Activated CD4-positive, CD25-positive, alpha-beta regulatory T cell treated with anti-CD3 and anti-CD28 coated beads, Interleukin-2, amount 50 U/mL, for 24 hours (primary cell): ENCODE measurements at regions not wholly inside any gene's neighbourhood (a gene's known extent, or its start where the extent isn't known, plus 50 kb on each side); places are given as distances from the start of the nearest gene placed in this dataset.
"Not testable (repeated sequence)": the region's sequence is repeated elsewhere in the genome, so short reads cannot be mapped to it uniquely, and the experiment has no call there.

Source experiments
- ATAC-seq, 2 donors: fragments of 150-1000 bp; cut with Tn5 transposase; one replicate each; pipeline ENCODE4 v1.10.0; 2021; ENCODE audit warnings: mild to moderate bottlenecking in 1 of 2, moderate library complexity in 1 of 2

DNA sequence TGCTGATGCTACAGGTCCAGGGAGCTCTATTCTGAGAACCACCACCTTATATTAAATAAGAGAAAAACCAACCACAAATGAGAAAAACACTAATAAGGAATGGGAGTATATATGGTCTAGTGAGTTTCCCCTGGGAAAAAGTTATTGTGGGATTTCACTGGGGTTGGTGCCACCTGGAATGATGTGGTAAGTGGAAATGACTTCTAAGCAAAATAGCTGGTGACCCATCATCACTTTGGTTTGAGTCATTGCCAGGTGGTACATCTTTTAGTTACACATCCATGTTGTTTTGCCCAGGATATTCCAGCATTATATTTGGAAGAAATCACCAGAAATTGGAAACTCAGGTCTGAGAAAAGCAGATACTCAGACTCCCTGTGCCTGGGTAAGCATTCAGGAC is 437.3 kb downstream of the DTWD2 start:
- no peak for ATAC-seq

DNA sequence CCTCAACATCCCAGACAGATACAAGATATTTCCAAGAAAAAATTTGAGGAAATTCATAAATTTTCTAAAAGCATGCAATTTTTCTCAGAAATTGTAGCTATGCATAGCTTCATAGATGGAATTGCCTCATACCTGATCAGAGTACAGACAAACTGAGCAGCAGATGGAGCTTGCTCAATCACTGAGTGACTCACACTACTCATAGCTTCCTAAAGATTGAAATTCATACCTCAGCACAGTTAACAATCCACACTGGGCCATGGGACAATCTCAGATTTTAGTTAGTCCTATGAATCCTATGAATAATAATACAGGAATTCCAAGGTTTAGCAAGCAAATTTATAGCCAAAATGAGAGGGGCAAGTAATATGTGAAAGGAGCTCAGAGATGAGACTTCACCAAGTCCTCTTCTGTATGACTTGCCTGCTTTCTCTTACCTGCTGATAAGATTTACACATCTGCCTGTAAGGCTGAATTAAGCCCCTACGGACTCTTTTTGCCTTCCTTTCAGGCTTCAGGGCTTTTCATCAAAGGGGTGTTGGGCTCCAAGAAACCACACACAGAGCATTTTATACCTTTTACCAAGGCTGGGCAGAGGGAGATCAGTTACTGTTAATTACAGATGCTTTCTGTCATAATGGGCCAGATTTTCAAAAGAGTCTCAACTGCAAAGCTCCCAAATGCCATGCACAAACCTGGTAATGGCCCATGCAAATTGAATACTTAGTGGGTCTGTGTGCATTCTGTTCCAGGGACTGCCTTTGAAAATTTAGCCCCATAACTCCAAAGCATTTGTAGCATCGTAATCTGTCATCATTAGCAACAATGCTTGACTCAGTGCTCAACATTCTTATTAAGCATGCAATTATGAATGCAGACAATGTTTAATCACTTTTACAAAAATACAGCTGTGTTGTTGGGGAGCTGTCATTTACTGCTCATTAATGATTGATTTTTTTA is 439.3 kb downstream of the DTWD2 start:
- no peak for ATAC-seq

DNA sequence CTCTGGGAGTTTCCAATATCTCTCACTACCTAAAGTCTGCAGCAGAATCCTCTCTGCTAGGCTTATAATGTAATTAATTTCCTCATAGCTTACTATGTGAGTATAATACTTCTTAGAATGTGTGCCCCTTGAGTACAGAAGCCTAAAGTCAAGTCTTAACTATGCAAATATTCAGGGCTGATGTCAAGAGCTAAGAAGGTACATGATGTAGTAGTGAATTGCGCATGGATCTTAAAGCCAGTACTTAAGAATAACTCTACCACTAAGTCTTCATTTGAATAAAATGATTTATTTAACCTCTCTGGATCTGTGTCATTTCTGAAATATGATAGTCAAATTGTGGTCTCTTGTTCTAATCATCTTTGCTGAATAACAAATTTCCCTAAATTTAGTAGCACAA is 442.9 kb downstream of the DTWD2 start:
- no peak for ATAC-seq

DNA sequence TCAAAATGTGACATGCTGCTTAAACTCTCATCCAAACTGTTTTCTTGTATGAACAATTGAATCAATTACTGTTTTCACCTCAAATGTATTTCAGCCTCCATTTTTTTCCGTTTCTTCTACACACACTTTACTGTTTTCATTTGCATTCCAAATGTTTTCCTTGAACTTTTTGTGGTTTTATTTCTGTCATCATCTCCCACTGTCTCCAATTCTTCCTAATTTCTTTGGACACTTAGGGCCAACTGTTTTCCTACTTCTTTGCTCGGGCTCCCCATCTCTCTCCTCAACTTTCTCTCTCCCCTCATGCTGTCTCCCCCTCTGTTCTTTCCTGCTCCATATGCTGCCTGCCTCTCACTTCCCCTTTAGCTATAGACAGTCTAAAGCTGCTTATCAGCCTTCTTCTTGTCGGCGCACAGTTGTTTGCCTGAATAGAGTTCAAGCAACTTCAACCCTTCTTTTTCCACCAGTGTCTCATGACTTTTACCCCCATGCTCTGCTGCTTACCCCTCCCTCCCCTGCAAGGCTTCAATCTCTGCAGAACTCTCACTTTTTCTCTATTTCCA is 443.4 kb downstream of the DTWD2 start:
- ATAC-seq = no peak

DNA sequence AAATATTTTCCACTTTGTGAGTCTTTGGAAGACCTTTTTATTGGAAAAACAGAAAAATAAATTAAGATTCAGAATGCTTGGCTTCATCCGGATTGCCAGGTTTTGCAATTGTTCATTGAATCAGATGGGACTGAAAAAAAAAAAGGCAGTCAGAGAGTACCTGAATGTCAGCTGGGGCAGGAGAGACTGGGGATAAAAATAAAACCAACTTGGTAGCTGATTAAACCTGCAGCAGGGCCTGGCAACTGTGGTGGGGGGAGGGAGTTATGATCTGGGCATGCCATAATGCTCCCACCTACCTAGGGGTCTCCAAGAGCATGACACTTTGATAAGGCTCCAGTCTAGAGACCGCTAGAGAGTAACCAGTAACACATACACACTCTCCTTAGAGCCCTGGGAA is 454.4 kb downstream of the DTWD2 start:
- ATAC-seq = no peak

DNA sequence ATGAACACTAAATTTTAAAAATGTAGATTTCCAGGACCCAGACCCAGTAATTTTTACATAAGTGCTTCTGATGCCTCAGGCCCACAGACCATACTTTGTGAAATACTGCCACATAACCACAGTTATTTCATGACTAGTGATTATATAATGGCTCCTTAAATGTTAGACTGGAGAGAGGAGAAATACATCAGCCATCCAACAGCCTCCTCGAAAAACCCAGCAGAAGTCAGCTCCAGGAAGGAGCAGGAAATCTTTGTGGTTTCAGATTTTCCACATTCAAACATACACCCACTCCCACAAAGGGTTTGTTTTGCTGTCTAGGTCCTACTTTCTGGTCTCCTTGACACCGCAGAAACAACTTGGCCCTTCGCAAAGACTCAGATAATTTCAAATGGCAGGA is 455.2 kb downstream of the DTWD2 start:
- no peak for ATAC-seq

DNA sequence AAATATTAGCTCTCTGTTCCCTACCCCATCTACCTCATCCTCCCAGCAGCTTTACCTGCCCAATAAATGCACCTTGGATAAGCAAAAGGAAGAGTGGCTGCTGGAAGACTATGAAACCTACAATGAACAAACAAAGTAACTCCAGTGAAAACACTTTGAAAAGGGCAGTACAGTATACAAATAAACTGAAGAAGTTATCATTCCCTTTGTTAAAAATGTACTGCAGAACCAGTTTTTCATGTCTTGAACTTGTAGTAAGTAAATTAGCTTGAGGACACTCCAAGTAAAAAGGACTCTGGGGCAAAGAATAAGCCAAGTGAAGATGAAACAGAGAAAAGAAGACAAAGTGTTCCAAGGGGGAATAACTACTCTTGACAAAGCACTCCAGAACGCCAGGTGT is 457.1 kb downstream of the DTWD2 start:
- no peak for ATAC-seq

DNA sequence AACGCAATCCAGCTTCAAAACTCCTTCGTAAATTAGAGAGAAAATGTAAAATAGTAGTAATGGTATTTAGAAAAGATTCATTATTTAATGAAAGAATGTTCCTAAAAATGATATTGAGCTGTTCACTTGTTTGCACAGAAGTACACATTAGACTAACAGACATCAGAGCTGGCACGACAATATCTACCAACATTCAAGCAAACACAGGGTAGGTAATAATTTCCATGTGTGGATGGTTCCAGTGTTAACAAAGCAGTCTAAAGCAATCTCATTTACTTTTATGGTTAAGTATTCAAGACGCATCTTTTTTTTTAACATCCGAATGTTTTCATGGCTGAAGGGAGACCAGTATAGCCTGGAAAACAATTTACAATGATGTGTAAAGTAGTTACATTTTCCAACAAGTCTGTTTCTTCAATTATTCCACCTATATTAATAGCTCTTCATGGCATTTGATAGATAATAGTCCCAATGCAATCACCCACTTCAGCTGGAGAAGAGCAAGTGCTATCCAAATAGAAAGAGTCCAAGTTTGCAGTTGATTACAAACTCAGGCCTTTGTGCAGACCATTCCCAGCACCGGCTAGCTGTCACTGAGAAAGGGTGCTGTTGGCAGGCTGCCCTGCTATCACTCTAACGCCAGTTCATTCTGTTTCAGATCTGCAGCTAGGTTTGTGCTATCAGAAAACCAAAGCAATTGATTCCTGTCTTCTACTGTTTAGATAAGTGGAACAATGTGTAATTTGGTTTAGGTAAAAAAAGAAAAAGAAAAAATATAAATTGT is 458.8 kb downstream of the DTWD2 start:
- no peak for ATAC-seq

DNA sequence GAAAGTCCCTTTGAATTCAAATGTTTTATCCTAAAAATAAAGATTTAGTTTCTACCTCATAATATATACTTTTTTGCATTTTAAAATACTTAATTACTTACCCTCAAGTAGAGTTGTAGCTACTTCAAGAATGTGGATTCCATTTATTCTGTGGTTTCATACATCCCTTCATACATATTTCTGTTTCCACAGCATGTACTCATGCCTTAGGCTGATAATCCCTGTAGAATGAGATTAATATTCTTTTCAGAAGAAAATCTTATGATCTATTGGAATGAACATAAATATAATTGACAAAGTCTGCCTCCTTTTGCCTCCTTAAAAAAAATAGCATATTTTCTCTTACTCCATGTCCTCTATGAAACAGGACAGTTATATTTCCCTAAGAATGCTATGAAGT is 465.7 kb downstream of the DTWD2 start:
- ATAC-seq = no peak

DNA sequence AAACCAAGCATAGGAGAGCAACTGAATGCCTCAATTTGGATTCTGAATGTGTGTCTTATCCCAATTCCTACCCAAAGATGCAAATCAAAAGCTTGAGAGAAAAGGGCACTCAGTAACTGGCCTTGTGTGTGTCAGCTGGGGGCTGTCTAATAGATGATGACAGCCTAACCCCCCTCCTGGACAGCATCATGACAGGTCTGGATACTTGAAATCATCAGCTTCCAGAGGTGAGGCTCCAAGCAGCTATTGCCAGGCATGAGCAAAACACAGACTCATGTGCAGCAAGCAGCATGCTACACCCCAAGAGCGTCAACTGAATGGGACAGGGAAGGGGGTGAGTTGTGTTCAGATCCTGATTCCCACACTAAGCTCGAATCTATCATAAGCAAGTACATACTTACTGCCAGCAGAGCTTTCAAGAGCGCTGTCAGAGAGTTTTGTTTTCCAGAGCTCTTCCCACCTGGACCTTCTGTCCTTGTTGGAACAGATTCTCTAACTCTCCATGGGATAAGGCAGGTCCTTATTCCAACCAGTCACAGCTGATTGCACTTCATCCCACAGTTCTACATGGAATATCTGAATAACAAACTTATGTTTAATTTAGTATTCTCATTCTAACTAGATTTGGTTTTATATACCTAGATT is 467.5 kb downstream of the DTWD2 start:
- no peak for ATAC-seq

DNA sequence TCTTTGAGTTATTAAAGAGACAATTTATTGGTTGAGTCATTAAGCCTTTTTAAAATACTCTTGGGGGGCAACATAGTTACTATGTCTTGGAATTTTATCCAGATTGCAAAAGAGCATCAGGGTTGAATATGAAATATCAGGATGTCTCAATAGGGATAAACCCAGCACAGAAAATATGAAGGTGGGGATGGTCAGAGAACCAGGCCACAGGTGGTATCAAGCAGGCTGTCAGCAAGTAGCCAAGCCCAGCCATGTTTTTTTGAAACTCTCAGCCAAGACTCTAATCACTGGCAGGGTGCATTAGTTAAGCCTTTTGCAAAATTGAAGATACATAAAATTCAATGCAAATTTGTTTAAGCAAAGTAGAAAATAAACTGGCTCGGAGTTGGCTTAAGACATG is 468.9 kb downstream of the DTWD2 start:
- ATAC-seq = no peak

DNA sequence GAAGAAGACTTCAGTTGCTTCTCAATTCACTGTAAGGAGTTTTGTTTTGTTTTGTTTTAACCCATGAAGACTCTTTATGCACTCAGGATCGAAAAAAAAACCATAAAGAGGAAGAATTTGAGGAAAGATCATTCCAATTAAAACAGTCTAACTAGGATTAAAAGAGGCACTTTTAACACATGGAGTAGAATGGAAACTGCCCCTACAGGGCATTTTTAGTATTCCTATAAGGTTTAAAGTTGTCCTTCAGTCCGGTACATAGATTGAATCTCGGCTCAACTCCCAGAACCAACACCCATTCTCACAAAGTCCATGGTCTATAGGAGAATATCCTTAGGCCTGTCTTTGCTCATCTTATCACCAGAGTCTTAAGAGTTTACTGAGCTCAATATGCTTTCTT is 469.6 kb downstream of the DTWD2 start:
- no peak for ATAC-seq

DNA sequence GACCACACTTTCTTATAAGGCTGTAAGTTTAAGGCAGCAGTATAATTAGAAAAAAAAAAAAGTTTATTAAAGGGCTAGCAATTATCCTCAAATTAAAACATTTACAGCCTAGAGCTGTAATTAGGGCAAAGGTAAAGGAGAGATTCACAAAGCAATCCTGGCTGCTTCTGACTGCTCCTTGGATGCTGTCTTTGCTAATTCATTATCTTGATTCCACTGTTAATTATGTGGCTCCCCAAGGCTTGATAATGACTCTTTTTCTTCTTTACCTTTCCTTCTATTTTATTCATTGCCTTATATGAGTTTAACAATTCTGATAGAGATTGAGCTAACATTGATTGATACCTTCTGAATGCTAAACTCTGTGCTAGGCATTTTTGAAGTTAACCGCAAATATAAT is 476.5 kb downstream of the DTWD2 start:
- ATAC-seq = no peak

DNA sequence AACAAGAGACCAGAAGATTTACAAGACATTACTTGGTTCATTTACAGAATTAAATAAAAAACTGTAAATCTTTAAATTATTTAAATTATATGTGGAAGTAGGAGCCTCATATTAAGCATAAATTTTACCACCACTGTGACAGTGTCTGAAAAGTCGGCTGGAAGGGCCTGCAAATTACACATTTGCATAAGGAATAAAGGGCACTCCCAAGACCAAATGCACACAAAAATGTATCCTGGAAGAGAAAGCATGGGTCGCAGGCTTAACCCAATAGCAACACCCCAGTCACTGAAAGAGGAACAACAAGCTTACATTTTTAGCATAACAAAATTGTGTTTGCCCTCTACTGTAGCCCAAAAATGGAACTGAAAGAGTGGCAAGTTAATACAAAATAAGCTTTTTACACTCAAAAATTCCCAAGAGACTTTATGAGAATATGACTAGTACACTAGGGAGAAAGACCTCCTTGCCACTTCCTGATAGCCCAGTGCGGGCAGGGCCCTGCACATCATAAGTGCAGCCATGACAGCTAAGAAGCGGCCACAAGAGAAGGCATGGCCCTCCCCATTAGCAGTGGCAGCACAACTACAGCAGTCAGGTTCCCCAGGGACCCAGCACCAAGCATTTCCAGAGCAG is 482.0 kb downstream of the DTWD2 start:
- no peak for ATAC-seq

DNA sequence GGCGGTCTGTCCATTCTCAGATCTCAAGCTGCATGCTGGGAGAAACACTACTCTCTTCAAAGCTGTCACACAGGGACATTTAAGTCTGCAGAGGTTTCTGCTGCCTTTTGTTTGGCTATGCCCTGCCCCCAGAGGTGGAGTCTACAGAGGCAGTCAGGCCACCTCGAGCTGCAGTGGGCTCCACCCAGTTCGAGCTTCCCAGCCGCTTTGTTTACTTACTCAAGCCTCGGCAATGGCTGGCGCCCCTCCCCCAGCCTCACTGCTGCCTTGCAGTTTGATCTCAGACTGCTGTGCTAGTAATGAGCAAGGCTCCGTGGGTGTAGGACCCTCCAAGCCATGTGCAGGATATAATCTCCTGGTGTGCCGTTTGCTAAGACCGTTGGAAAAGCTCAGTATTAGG is 486.1 kb downstream of the DTWD2 start:
- ATAC-seq = not testable (repeated sequence)

DNA sequence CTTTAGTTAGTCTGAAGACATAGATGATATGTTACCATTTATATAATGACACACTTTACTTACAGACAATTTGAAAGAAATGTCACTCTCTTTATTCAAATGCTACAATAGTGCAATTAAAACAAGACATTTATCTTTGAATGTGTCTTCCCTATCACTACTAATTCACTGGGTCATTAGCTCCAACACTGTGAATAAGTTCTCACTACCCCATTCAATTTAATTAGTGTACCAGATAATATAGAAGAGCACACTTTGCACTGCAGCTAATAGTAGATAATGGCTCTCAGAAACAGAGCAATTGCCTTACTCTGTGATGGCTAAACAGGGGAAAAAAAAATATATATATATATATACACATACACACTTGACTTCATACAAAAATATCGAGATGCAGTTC is 497.0 kb downstream of the DTWD2 start:
- no peak for ATAC-seq

DNA sequence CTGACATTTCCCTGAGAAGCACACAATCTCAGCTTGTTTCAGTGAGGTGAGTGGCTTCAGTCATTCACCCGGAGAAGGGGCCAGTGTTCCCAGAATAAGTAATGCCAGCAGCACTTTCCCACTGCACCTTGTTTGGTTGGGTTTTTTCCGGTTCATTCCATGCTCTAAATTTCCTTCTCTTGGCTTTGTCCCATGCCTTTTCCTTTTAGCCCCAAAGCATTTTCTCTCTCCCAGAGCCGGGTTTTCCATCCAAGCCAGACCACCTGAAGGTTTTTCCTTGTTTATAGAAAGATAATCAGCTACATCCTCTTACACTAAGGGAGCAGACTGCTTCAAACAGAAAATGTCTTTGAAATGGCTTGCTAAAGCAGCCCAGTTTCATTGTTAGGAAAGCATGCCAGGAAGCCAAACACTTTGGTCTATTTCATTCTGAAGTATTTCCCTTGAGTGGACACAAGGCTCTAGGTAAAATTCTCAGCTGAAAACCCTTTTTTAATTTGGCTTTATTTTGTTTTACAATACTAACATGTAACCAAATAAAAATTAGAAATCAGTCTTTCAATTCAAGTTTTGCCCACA is 501.6 kb downstream of the DTWD2 start:
- no peak for ATAC-seq

DNA sequence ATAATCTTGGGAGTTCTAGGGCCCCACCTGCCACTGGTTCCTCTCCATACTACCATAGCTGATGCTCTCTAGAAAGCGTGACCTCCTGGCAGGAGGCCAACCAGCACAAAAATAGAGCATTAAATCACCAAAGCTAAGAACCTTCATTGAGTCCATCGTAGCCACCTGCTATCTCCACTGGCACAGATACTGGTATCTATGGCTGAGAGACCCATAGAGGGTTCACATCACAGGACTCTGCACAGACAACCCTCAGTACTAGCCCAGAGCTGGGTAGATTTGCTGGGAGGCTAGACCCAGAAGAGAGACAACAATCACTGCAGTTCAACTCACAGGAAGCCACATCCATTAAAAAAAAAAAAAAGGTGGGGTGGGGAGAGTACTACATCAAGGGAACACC is 509.1 kb downstream of the DTWD2 start:
- ATAC-seq = no peak

DNA sequence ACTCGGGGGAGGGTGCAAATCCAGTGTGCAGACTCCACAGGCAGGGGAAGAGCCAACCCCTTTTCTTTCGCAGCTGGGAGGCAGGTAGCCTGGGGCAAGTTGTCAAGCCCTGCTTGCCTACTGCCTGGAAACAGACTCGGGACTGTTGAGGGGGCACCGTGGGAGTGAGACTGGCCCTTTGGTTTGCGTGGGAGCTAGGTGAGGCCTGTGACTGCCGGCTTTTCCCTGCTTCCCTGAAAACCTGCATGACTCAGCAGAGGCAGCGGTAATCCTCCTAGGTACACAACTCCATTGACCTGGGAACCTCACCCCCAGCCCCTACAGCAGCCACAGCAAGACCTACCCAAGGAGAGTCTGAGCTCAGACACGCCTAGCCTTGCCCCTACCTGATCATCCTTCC is 509.5 kb downstream of the DTWD2 start:
- ATAC-seq = no peak

DNA sequence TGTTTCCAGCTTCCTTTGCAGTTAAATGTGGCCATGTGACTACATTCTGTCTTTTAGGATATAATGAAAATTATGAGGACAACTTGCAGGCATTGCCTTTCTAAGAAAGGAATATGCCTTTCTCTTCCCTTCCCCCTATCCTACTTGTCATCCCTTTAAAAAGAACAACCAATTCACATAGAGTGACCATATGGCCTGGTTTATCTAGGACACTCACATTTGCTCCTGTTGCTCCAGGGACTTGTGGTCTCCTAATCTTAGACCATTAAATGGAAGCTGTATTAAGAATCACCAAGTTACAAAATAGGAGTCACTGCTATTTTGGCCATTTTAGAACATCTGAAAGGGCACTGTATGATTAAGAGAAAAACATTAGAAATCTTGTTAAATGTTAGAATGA is 520.3 kb downstream of the DTWD2 start:
- ATAC-seq = no peak

DNA sequence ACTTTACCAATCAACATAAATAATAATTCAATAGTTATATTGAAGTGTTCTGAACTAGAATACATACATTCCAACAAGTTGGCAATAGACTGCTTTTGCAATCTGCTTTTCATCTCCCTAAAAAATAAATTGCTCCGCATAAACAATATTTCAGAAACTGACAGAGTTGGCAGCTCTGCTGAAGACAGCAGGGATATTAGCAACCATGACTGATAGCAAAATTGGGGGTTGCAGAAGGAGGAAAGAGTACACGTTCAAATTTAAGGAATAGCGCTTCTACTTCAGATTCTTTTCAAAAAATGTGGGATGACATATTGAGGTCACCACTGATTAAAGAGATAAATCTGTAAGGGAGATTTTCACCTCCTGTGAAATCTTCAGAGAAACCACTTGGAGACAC is 521.2 kb downstream of the DTWD2 start:
- ATAC-seq = no peak

DNA sequence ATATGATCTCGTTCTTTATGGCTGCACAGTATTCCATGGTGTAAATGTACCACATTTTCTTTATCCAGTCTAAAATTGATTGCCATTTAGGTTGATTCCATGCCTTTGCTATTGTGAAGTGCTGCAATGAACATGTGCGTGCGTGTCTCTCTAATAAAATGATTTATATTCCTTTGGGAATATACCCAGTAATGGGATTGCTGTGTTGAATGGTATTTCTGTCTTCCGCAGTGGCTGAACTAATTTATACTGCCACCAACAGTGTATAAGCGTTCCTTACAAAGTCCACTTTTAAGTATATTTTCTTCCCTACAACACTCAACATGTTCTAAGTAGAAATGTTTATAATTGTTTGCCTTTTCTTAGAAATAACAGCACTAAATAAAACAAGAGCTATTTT is 521.9 kb downstream of the DTWD2 start:
- no peak for ATAC-seq
